ENCODE measurements at regions not wholly inside any gene's neighbourhood (a gene's known extent, or its start where the extent isn't known, plus 50 kb on each side); places are given as distances from the start of the nearest gene placed in this dataset.

DNA sequence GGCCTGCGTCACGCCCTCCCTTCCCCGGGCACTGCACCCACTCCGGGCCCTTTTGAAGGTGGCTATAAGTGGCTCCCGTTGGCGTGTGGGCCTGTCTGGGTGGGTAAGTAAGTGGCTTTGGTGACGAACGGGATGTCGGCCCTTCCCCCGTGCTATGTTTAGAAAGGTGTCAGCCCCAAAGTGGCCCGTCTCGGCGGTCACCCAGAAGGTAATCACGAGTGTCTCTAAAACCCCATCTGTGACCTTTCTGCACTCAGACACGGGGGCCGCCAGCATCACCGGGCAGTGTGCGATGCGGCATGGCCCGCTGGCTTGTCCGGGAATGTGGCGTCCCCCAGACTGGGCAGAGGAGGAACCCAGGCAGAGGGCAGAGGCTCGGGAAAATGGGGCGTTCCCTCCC, 88.2 kb downstream of the IRX5 start:
- TF ChIP-seq POLR2A (IDR thresholded peaks at IDR 0.05; ENCODE audit: low read length) (no peak), GATA1 (IDR thresholded peaks at IDR 0.05; ENCODE audit: low read depth, low read length) (no peak)

All from erythroblast (primary cell).